Neural progenitor cell (in vitro differentiated cells): ENCODE measurements at regions not wholly inside any gene's neighbourhood (a gene's known extent, or its start where the extent isn't known, plus 50 kb on each side); places are given as distances from the start of the nearest gene placed in this dataset.

Experiments used
- EZH2 ChIP-seq: fragments of 200-600 bp; sonication (generic); IDR thresholded peaks from 2 replicates; pipeline ENCODE4 v1.6.1; 2017; ENCODE audit warnings: antibody characterized with exemption, mild to moderate bottlenecking, moderate library complexity
- EZH2phosphoT487 ChIP-seq: fragments of 200-600 bp; sonication (generic); IDR thresholded peaks from 2 replicates; pipeline ENCODE4 v1.6.1; 2017; ENCODE audit warnings: antibody characterized with exemption
- TF ChIP-seq, protein P1 (sequence below): fragments of 200-600 bp; sonication (generic); IDR thresholded peaks from 2 replicates; pipeline ENCODE4 v1.5.1; 2017; ENCODE audit warnings: antibody characterized with exemption, mild to moderate bottlenecking

DNA sequence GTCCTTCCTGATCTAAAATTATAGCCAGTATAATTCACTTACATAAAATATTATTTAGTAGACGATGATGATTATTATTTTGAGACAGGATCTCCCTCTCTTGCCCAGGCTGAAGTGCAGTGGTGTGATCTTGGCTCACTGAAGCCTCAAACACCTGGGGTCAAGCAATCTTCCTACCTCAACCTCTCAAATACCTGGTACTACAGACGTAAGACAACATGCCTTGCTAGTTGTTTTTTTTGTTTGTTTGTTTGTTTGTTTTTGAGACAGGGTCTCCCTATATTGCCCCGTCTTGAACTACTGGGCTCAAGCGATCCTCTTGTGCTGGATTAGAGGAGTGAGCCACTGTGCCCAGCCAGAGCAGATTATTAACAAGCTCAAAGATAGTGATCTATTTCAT, 399.1 kb upstream of the ZNF804A start:
- TF ChIP-seq, protein P1, sequence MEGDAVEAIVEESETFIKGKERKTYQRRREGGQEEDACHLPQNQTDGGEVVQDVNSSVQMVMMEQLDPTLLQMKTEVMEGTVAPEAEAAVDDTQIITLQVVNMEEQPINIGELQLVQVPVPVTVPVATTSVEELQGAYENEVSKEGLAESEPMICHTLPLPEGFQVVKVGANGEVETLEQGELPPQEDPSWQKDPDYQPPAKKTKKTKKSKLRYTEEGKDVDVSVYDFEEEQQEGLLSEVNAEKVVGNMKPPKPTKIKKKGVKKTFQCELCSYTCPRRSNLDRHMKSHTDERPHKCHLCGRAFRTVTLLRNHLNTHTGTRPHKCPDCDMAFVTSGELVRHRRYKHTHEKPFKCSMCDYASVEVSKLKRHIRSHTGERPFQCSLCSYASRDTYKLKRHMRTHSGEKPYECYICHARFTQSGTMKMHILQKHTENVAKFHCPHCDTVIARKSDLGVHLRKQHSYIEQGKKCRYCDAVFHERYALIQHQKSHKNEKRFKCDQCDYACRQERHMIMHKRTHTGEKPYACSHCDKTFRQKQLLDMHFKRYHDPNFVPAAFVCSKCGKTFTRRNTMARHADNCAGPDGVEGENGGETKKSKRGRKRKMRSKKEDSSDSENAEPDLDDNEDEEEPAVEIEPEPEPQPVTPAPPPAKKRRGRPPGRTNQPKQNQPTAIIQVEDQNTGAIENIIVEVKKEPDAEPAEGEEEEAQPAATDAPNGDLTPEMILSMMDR = no peak
- TF ChIP-seq EZH2 (no peak), EZH2phosphoT487 (no peak)
